ENCODE measurements at regions not wholly inside any gene's neighbourhood (a gene's known extent, or its start where the extent isn't known, plus 50 kb on each side); places are given as distances from the start of the nearest gene placed in this dataset.

GRCh38 chr21:38679534-38679933 lies 126.2 kb upstream of the ETS2 start:
- Histone ChIP-seq H3K9me2 (replicated peaks; ENCODE audit: control insufficient read depth, low read length) (no peaks in the 10 kb centered on the region), H3K4me3 (ENCODE audit: low read length) (no peak overlapping the region), H3K4me1 (ENCODE audit: control insufficient read depth, low read length) (no peaks in the 10 kb centered on the region), H3K27ac (ENCODE audit: low read depth, low read length) (no peak overlapping the region), H3K36me3 (ENCODE audit: control insufficient read depth, low read length) (no peaks in the 10 kb centered on the region), H3K9me3 (ENCODE audit: control insufficient read depth, insufficient read depth, low read length) (no peaks in the 10 kb centered on the region), H3K4me2 (ENCODE audit: low read length) (no peak overlapping the region), H3K27me3 (ENCODE audit: control insufficient read depth, low read length) (peaks cover 10% of the 10 kb centered on the region; the same call in 1 of the 2 replicates), H3F3A (ENCODE audit: control insufficient read depth, insufficient read depth) (no peaks in the 10 kb centered on the region), H4K20me1 (ENCODE audit: control insufficient read depth, insufficient read depth, low read depth, low read length) (no peaks in the 10 kb centered on the region), H3K79me2 (ENCODE audit: control insufficient read depth, low read length) (no peaks in the 10 kb centered on the region)
- no peak for TF ChIP-seq EZH2phosphoT487 (IDR thresholded peaks at IDR 0.05; ENCODE audit: borderline replicate concordance, low read length)

DNA sequence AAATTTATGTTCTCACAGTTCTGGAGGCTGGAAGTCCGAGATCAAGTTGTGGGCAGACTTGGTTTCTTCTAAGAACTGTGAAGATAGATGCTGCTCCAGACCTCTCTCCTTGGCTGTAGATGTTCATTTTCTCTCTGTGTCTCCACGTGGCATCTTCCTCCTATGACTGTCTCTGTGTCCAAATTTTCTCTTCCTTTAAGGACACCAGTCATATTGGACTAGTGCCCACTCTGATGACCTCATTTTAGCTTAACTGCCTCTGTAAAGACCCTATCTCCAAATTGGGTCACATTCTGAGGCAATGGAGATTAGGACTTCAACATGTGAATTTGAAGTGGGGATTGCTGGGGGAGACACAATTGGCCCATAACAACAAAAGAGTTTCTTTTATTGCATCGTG lies 125.3 kb upstream of the ETS2 start:
- no peaks in the 10 kb centered on the region for H3K36me3 ChIP-seq (ENCODE audit: control insufficient read depth, low read length)
- no peaks in the 10 kb centered on the region for H4K20me1 ChIP-seq (ENCODE audit: control insufficient read depth, insufficient read depth, low read depth, low read length)
- no peaks in the 10 kb centered on the region for H3K79me2 ChIP-seq (ENCODE audit: control insufficient read depth, low read length)
- H3K4me2 ChIP-seq (ENCODE audit: low read length) = no peak overlapping the region
- H3K4me1 ChIP-seq (ENCODE audit: control insufficient read depth, low read length) = no peaks in the 10 kb centered on the region
- no peak overlapping the region for H3K4me3 ChIP-seq (ENCODE audit: low read length)
- H3K27ac ChIP-seq (ENCODE audit: low read depth, low read length) = no peak overlapping the region
- TF ChIP-seq, protein P1, sequence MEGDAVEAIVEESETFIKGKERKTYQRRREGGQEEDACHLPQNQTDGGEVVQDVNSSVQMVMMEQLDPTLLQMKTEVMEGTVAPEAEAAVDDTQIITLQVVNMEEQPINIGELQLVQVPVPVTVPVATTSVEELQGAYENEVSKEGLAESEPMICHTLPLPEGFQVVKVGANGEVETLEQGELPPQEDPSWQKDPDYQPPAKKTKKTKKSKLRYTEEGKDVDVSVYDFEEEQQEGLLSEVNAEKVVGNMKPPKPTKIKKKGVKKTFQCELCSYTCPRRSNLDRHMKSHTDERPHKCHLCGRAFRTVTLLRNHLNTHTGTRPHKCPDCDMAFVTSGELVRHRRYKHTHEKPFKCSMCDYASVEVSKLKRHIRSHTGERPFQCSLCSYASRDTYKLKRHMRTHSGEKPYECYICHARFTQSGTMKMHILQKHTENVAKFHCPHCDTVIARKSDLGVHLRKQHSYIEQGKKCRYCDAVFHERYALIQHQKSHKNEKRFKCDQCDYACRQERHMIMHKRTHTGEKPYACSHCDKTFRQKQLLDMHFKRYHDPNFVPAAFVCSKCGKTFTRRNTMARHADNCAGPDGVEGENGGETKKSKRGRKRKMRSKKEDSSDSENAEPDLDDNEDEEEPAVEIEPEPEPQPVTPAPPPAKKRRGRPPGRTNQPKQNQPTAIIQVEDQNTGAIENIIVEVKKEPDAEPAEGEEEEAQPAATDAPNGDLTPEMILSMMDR (IDR thresholded peaks at IDR 0.05; ENCODE audit: low read depth, low read length, poor library complexity, severe bottlenecking) = no peak
- TF ChIP-seq EZH2phosphoT487 (IDR thresholded peaks at IDR 0.05; ENCODE audit: borderline replicate concordance, low read length) = no peak
- H3K9me2 ChIP-seq (replicated peaks; ENCODE audit: control insufficient read depth, low read length) = no peaks in the 10 kb centered on the region
- H3F3A ChIP-seq (ENCODE audit: control insufficient read depth, insufficient read depth) = no peaks in the 10 kb centered on the region
- H3K27me3 ChIP-seq (ENCODE audit: control insufficient read depth, low read length) = peaks cover 10% of the 10 kb centered on the region; the same call in 1 of the 2 replicates
- H3K9me3 ChIP-seq (ENCODE audit: control insufficient read depth, insufficient read depth, low read length) = no peaks in the 10 kb centered on the region

- TF ChIP-seq, protein P1 (IDR thresholded peaks at IDR 0.05; ENCODE audit: low read depth, low read length, poor library complexity, severe bottlenecking) = no peak
- TF ChIP-seq EZH2phosphoT487 (IDR thresholded peaks at IDR 0.05; ENCODE audit: borderline replicate concordance, low read length) = no peak
- no peaks in the 10 kb centered on the region for H3K4me1 ChIP-seq (ENCODE audit: control insufficient read depth, low read length)
- H4K20me1 ChIP-seq (ENCODE audit: control insufficient read depth, insufficient read depth, low read depth, low read length) = no peaks in the 10 kb centered on the region
- no peaks in the 10 kb centered on the region for H3K79me2 ChIP-seq (ENCODE audit: control insufficient read depth, low read length)
- H3K9me2 ChIP-seq (replicated peaks; ENCODE audit: control insufficient read depth, low read length) = no peaks in the 10 kb centered on the region
- no peak overlapping the region for H3K4me2 ChIP-seq (ENCODE audit: low read length)
- H3K27ac ChIP-seq (ENCODE audit: low read depth, low read length) = no peak overlapping the region
- H3K36me3 ChIP-seq (ENCODE audit: control insufficient read depth, low read length) = no peaks in the 10 kb centered on the region
- no peaks in the 10 kb centered on the region for H3K9me3 ChIP-seq (ENCODE audit: control insufficient read depth, insufficient read depth, low read length)
- no peak overlapping the region for H3K4me3 ChIP-seq (ENCODE audit: low read length)
- peaks cover 10% of the 10 kb centered on the region; the same call in 1 of the 2 replicates for H3K27me3 ChIP-seq (ENCODE audit: control insufficient read depth, low read length)
- H3F3A ChIP-seq (ENCODE audit: control insufficient read depth, insufficient read depth) = no peaks in the 10 kb centered on the region
Observed at GRCh38 chr21:38683222-38683621, 122.5 kb upstream of the ETS2 start.

GRCh38 chr21:38688068-38688467 lies 117.7 kb upstream of the ETS2 start:
- no peaks in the 10 kb centered on the region for H3K79me2 ChIP-seq (ENCODE audit: control insufficient read depth, low read length)
- TF ChIP-seq EZH2phosphoT487 (IDR thresholded peaks at IDR 0.05; ENCODE audit: borderline replicate concordance, low read length) = no peak
- TF ChIP-seq, protein P1 (IDR thresholded peaks at IDR 0.05; ENCODE audit: low read depth, low read length, poor library complexity, severe bottlenecking) = no peak
- no peaks in the 10 kb centered on the region for H3F3A ChIP-seq (ENCODE audit: control insufficient read depth, insufficient read depth)
- H3K27me3 ChIP-seq (ENCODE audit: control insufficient read depth, low read length) = peaks cover 5% of the 10 kb centered on the region; the same call in 1 of the 2 replicates
- H3K4me2 ChIP-seq (ENCODE audit: low read length) = no peak overlapping the region
- no peak overlapping the region for H3K27ac ChIP-seq (ENCODE audit: low read depth, low read length)
- no peak overlapping the region for H3K4me3 ChIP-seq (ENCODE audit: low read length)
- H3K9me2 ChIP-seq (replicated peaks; ENCODE audit: control insufficient read depth, low read length) = no peaks in the 10 kb centered on the region
- H3K4me1 ChIP-seq (ENCODE audit: control insufficient read depth, low read length) = no peaks in the 10 kb centered on the region
- no peaks in the 10 kb centered on the region for H3K9me3 ChIP-seq (ENCODE audit: control insufficient read depth, insufficient read depth, low read length)
- no peaks in the 10 kb centered on the region for H4K20me1 ChIP-seq (ENCODE audit: control insufficient read depth, insufficient read depth, low read depth, low read length)
- no peaks in the 10 kb centered on the region for H3K36me3 ChIP-seq (ENCODE audit: control insufficient read depth, low read length)

All from DOHH2 (cell line).